Parathyroid adenoma (tissue), 2 donors: ENCODE measurements at regions not wholly inside any gene's neighbourhood (a gene's known extent, or its start where the extent isn't known, plus 50 kb on each side); places are given as distances from the start of the nearest gene placed in this dataset.

ENCODE experiments used
- H2AFZ ChIP-seq: fragments of 300-600 bp; sonication (generic); one replicate; pipeline ENCODE4 v1.7.0; 2017; ENCODE audit warnings: antibody characterized with exemption, mild to moderate bottlenecking
- H3K27ac ChIP-seq: fragments of 300-600 bp; sonication (generic); one replicate; pipeline ENCODE4 v1.7.0; 2017
- H3K27me3 ChIP-seq: fragments of 300-600 bp; sonication (generic); one replicate; pipeline ENCODE4 v1.7.0; 2017; ENCODE audit warnings: low read length; ENCODE audit not compliant: control insufficient read depth, insufficient read depth
- H3K36me3 ChIP-seq: fragments of 300-600 bp; sonication (generic); one replicate; pipeline ENCODE4 v1.7.0; 2017; ENCODE audit warnings: low read length; ENCODE audit not compliant: control insufficient read depth, insufficient read depth
- H3K4me1 ChIP-seq: fragments of 300-600 bp; sonication (generic); one replicate; pipeline ENCODE4 v1.7.0; 2017; ENCODE audit warnings: control low read depth
- H3K4me2 ChIP-seq: fragments of 300-600 bp; sonication (generic); one replicate; pipeline ENCODE4 v1.7.0; 2017; ENCODE audit warnings: low read length
- H3K4me3 ChIP-seq: fragments of 300-600 bp; sonication (generic); one replicate; pipeline ENCODE4 v1.7.0; 2017; ENCODE audit warnings: low read depth, low read length
- H3K79me2 ChIP-seq: fragments of 300-600 bp; sonication (generic); one replicate; pipeline ENCODE4 v1.7.0; 2017; ENCODE audit warnings: control low read depth
- H3K9ac ChIP-seq: fragments of 300-600 bp; sonication (generic); one replicate; pipeline ENCODE4 v1.7.0; 2017; ENCODE audit warnings: mild to moderate bottlenecking
- H3K9me3 ChIP-seq: fragments of 300-600 bp; sonication (generic); one replicate; pipeline ENCODE4 v1.7.0; 2017; ENCODE audit warnings: low read length; ENCODE audit not compliant: control insufficient read depth
- CTCF ChIP-seq: fragments of 300-600 bp; sonication (generic); IDR thresholded peaks from one replicate; pipeline ENCODE4 v1.7.0; 2017; ENCODE audit warnings: antibody characterized with exemption, mild to moderate bottlenecking
- donor health status: primary hyperparathyroidism.

- Histone ChIP-seq H3K4me3 (no peak overlapping the region), H3K36me3 (no peaks in the 10 kb centered on the region), H3K79me2 (no peaks in the 10 kb centered on the region), H3K4me2 (no peak overlapping the region), H2AFZ (no peak overlapping the region), H3K4me1 (no peaks in the 10 kb centered on the region), H3K27me3 (no peaks in the 10 kb centered on the region), H3K9me3 (no peaks in the 10 kb centered on the region), H3K27ac (no peak overlapping the region), H3K9ac (no peak overlapping the region)
- no peak for TF ChIP-seq CTCF
Observed at GRCh38 chr20:26218301-26218700, 521.6 kb upstream of the ZNF337 start.

- Histone ChIP-seq H3K4me3 (no peak overlapping the region), H3K4me1 (no peaks in the 10 kb centered on the region), H3K27me3 (no peaks in the 10 kb centered on the region), H3K9me3 (no peaks in the 10 kb centered on the region), H3K4me2 (no peak overlapping the region), H3K9ac (no peak overlapping the region), H3K36me3 (no peaks in the 10 kb centered on the region), H3K79me2 (no peaks in the 10 kb centered on the region), H2AFZ (no peak overlapping the region), H3K27ac (no peak overlapping the region)
- no peak for TF ChIP-seq CTCF
Observed at GRCh38 chr20:26216025-26216424, 519.4 kb upstream of the ZNF337 start.

- Histone ChIP-seq H3K36me3 (no peaks in the 10 kb centered on the region), H3K27me3 (no peaks in the 10 kb centered on the region), H3K4me2 (no peak overlapping the region), H3K79me2 (no peaks in the 10 kb centered on the region), H3K27ac (no peak overlapping the region), H3K9me3 (no peaks in the 10 kb centered on the region), H3K4me1 (no peaks in the 10 kb centered on the region), H3K9ac (no peak overlapping the region), H2AFZ (no peak overlapping the region), H3K4me3 (no peak overlapping the region)
- TF ChIP-seq CTCF: no peak
Observed at GRCh38 chr20:26214991-26215390, 518.3 kb upstream of the ZNF337 start.

GRCh38 chr20:26209171-26209941 is 512.7 kb upstream of the ZNF337 start:
- no peak overlapping the region for H3K4me3 ChIP-seq
- H3K4me1 ChIP-seq: no peaks in the 10 kb centered on the region
- H3K27ac ChIP-seq: no peak overlapping the region
- H3K36me3 ChIP-seq: no peaks in the 10 kb centered on the region
- H3K4me2 ChIP-seq: no peak overlapping the region
- H2AFZ ChIP-seq: peak overlapping the region; percentile 44
- H3K27me3 ChIP-seq: peaks cover 4% of the 10 kb centered on the region
- H3K79me2 ChIP-seq: no peaks in the 10 kb centered on the region
- no peak for TF ChIP-seq CTCF
- no peaks in the 10 kb centered on the region for H3K9me3 ChIP-seq
- no peak overlapping the region for H3K9ac ChIP-seq
